Stimulated activated naive CD8-positive, alpha-beta T cell treated with anti-CD3 and anti-CD28 coated beads, Interleukin-15, amount 100 ng/mL, for 72 hours (primary cell): ENCODE measurements at regions not wholly inside any gene's neighbourhood (a gene's known extent, or its start where the extent isn't known, plus 50 kb on each side); places are given as distances from the start of the nearest gene placed in this dataset.

Source experiments
- ATAC-seq: fragments of 150-1000 bp; cut with Tn5 transposase; 2 replicates; pipeline ENCODE4 v1.10.0; 2021; ENCODE audit warnings: mild to moderate bottlenecking, moderate library complexity
- DNase-seq, 2 donors: peaks; one replicate each; pipeline ENCODE4 v3.0.0; 2021 to 2022
- H3K27ac Mint-ChIP-seq, 2 donors: one replicate each; pipeline ENCODE4 v1.8.0; 2022; ENCODE audit warnings: mild to moderate bottlenecking in 2 of 2, mixed read lengths in 2 of 2, moderate library complexity in 2 of 2
- H3K27me3 Mint-ChIP-seq: one replicate; pipeline ENCODE4 v1.8.0; 2022; ENCODE audit warnings: mixed read lengths
- H3K4me1 Mint-ChIP-seq: one replicate; pipeline ENCODE4 v1.8.0; 2022; ENCODE audit warnings: mild to moderate bottlenecking, mixed read lengths
- H3K4me3 Mint-ChIP-seq, 2 donors: one replicate each; pipeline ENCODE4 v1.8.0; 2022; ENCODE audit warnings: mild to moderate bottlenecking in 2 of 2, mixed read lengths in 2 of 2, moderate library complexity in 1 of 2
- H3K9me3 Mint-ChIP-seq, 2 donors: one replicate each; pipeline ENCODE4 v1.8.0; 2022; ENCODE audit warnings: mixed read lengths in 2 of 2

- ATAC-seq = no peak
- Mint-ChIP-seq H3K27ac (no peak overlapping the region), H3K4me1 (peaks cover 15% of the 10 kb centered on the region), H3K27me3 (no peaks in the 10 kb centered on the region), H3K9me3 (peaks cover 0 to 5% of the 10 kb centered on the region in 2 donors), H3K4me3 (no peak overlapping the region)
- DNase-seq = no peak
Observed at GRCh38 chr19:29890392-29890791, 51.6 kb upstream of the URI1 start.
